ENCODE measurements at regions not wholly inside any gene's neighbourhood (a gene's known extent, or its start where the extent isn't known, plus 50 kb on each side); places are given as distances from the start of the nearest gene placed in this dataset.

DNA sequence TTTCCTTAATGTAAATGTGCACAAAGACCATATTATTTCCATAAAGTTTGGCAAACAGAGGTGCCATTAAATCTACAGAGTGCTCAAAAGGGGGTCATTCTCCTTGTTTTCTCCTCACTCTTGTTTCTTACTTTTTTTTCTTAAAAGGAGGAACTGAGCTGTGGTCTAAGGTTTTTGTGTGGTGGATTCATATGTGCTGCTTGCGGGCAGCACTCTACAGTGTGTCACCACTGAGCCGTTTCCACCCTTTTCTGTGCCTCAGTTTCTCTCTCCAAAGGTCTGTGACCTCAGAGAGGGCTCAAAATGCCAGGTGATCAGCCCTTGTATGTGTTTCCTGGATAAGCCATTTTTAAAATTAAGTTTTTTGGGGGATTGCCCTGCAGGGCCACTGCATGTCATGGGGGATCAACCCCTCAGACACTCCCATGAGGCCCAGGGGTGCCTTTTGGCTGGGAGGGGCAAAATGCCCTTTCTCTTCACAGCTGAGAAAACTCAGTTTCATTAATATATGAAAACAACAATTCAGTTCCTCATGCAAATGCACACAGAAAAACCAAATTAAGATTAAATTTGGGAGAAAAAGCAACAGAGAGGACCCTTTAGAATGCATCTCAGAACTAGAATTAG, 56.9 kb upstream of the VOPP1 start:
- DNase-seq (ENCODE audit: low spot score) = no peak

GRCh38 chr7:55624813-55625212, 52.5 kb upstream of the VOPP1 start:
- no peak for DNase-seq (ENCODE audit: low spot score)

DNA sequence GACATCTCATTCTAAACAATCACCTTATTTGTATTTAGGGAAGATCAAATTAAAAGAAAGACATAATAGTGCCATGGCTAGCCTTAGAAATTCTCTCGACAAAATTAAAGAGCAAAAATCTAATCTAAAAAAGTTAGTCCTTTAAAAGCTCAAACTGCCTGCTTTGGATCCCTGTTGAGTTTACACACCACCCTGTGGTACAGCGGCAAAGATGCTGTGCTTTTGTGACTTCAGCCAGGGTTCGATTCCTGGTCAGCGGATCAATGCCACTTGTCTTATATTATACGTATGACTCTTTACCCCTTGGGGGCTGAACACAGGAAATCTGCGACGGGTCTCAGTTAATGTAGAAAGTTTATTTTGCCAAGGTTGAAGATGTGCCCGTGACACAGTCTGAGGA, 51.3 kb upstream of the VOPP1 start:
- DNase-seq (ENCODE audit: low spot score) = no peak

DNA sequence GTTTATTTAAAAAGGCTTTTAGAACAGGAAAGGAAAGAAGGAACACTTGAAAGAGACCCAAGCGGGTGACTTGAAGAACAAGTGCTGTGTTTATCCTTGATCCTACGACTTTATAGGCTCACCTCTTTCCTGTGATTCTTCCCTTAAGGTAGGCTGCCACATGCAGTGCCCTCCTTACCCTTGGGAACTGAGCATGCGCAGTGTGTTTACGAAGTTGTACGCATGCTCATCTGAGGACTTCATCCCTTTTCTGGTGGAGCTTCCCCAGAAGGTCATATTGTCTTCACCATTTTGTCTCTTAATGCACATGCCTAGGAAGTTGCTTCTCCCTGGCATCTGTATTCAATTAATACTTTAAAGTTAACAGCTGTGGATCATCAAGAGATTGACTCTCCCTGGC, 49.9 kb upstream of the VOPP1 start:
- no peak for DNase-seq (ENCODE audit: low spot score)

Measured in CD4-positive, alpha-beta T cell treated with Interleukin-6 at 100 ng/mL for 8 hours (primary cell).